Transverse colon (tissue), 3 donors: ENCODE measurements at regions not wholly inside any gene's neighbourhood (a gene's known extent, or its start where the extent isn't known, plus 50 kb on each side); places are given as distances from the start of the nearest gene placed in this dataset.

ENCODE experiments used
- CTCF ChIP-seq, 5 experiments: fragments of 200-600 bp in 3 of 5; fragments of 450-650 bp in 2 of 5; sonication (generic) in 3 of 5; IDR thresholded peaks; 1 replicate in 2 of 5; 2 replicates in 3 of 5; pipeline ENCODE4 v1.5.1; 2016 to 2017; ENCODE audit warnings: antibody characterized with exemption in 5 of 5, inconsistent platforms in 3 of 5, mild to moderate bottlenecking in 2 of 5, moderate library complexity in 1 of 5
- EP300 ChIP-seq: sonication (generic); formaldehyde crosslinking; IDR thresholded peaks from one replicate; pipeline ENCODE4 v1.6.1; 2017; ENCODE audit warnings: antibody characterized with exemption, low read depth
- POLR2A ChIP-seq: fragments of 450-650 bp; IDR thresholded peaks from one replicate; pipeline ENCODE4 v1.6.1; 2016; ENCODE audit warnings: antibody characterized with exemption, mild to moderate bottlenecking, moderate library complexity

DNA sequence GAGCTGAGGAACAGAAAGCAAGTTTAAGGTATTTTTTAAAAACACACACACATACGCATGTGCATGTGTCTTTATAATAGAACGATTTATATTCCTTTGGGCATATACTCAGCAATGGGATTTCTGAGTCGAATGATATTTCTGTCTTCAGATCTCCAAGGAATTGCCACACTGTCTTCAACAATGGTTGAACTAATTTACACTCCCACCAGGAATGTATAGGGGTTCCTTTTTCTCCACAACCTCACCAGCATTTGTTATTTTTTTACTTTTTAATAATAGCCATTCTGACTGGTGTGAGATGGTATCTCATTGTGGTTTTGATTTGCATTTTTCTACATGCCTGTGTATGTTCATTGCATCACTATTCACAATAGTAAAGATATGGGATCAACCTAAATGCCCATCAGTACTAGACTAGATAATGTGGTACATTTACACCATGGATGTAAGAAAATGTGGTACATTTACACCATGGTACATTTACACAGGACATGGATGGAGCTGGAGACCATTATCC, 60.3 kb upstream of the MAP3K1 start:
- no peak for TF ChIP-seq CTCF (IDR thresholded peaks at IDR 0.05)
- TF ChIP-seq POLR2A, result no peak
- TF ChIP-seq EP300, result no peak
